NCI-H1930 (cell line): ENCODE measurements at regions not wholly inside any gene's neighbourhood (a gene's known extent, or its start where the extent isn't known, plus 50 kb on each side); places are given as distances from the start of the nearest gene placed in this dataset.

ENCODE experiments used
- DNase-seq, 2 experiments: peaks; one replicate each; lab custom pipeline; 2025; lab: John Stamatoyannopoulos, UW

DNA sequence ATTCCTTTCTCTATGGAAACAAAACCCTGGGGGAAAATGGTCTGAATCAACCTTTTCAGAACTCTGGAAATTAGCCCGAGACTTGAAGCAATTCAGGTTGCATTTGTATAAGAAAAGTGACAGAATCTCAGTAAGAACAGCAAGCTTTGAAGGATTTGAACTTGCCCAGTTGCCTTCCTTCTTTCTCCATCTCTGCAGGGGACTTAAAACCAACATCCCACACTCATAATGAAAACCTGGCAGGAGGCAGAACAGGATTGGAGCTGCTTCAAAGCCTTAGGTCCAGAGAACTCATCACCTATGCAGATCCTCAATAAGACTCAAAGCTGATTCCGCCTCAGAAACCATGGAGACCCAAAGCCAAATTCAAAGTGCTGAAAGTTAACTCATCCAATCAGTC, 790.5 kb upstream of the ID2 start:
- DNase-seq, result no peak

GRCh38 chr2:7895289-7895688, 786.6 kb upstream of the ID2 start:
- no peak for DNase-seq

DNA sequence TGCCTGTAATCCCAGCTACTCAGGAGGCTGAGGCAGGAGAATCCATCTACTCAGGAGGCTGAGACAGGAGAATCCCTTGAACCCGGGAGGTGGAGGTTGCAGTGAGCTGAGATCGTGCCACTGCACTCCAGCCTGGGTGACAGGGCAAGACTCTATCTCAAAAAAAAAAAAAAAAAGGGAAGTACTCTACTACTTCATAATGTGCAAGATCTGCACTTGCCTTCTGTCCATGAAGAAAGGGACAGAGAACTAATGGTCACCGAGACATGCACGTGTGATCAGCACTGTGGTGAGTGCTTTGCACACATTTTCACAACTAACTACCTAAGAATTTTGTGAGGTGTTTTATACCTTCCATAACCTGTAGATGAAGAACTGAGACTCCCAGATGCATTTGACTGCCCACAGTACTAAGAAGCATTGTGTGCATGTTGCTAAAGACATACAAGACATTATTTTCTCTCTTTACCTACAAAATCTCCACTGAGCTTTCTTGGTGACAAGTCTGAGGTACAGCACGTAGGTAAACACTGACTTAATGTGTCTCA, 784.8 kb upstream of the ID2 start:
- no peak for DNase-seq

DNA sequence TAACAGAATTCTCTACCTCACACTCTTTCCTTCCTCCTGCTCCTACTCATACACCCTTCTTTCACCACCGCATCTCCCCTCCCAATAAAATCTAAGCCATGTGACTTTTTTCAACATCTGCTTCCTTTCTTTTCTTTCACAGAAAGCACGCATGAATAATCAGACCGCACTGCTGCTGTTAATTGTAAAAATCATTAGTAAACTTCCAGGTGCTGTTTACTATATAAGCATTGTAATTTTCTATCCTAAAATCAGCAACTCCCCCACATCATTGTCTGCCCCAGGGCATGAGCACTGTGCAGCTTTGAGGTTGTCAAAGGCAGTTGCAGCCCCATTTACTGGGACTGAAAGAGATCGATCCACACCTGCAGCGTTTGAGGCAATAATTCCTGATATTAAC, 782.6 kb upstream of the ID2 start:
- peak; percentile 37 to 66 for DNase-seq

DNA sequence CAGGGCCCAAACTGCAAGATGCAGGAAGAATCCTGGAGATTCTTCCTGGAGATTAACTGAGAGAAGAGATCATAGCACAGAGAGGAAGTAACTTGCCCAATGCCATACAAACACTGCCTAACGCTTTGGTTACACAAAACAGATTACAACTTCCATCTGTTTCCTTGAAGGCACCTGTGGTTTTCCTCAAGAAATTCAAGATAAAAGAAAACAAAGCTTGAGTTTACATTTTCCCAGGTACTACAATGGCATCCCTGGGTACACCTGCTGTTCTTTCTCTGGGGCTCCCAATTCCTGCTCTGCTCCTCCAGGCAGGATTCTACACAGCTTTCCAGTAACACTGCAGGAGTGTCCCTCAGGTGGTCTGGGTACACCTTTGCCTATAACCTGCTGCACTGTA, 781.9 kb upstream of the ID2 start:
- no peak for DNase-seq

GRCh38 chr2:7900593-7900992, 781.3 kb upstream of the ID2 start:
- no peak for DNase-seq

DNA sequence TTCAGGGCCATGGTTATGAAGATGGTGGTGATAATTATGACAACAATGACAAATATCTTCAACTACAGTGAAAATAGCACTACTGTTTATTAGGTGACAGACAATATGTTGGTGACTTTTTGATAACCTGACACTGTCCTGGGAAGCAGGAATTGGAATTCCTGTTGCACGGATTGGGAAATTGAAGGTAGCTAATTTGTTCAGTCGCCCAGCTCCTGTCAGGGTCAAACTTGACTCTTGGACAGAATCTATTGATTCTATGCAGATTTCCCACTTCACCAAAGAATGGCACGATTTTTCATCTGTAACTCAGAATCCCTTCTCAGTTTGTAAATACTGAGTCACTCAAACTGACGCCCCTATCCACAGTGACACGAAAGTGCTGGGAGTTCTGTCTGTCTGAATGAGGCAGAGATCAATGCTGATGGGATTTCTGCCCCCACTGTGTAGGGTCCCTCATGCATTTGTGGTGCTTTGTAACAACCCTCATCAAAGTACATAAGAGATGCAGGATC, 779.5 kb upstream of the ID2 start:
- no peak for DNase-seq

GRCh38 chr2:7904319-7904718, 777.5 kb upstream of the ID2 start:
- no peak for DNase-seq

- no peak for DNase-seq
These were observed 776.1 kb upstream of the ID2 start for GRCh38 chr2:7905756-7906155.

DNA sequence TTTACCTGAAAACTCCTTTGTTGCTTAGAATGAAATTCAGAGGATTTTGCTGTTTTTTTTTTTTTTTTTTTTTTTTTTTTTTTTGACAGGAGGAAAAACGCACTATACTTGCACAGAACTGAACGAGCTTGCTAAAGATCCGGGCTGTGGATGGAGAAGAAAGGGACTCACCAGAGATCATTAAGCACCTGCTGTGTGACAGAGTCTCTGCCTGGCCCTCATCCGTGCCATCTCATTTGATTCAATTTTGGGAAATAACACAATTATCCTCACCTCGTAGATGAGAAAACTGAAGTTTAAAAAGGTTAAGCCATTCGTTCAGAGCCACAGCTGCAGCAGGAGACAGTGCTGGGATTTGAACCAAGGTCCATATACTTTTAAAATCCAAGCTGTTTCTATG, 775.4 kb upstream of the ID2 start:
- no peak for DNase-seq

GRCh38 chr2:7907041-7907440, 774.8 kb upstream of the ID2 start:
- DNase-seq, result no peak

GRCh38 chr2:7910752-7911151, 771.1 kb upstream of the ID2 start:
- no peak for DNase-seq

GRCh38 chr2:7911196-7911595, 770.7 kb upstream of the ID2 start:
- no peak for DNase-seq

- DNase-seq, result no peak
These were observed 767.9 kb upstream of the ID2 start for GRCh38 chr2:7913974-7914373.

- DNase-seq, result no peak
These were observed 766.4 kb upstream of the ID2 start for GRCh38 chr2:7915302-7916091.

DNA sequence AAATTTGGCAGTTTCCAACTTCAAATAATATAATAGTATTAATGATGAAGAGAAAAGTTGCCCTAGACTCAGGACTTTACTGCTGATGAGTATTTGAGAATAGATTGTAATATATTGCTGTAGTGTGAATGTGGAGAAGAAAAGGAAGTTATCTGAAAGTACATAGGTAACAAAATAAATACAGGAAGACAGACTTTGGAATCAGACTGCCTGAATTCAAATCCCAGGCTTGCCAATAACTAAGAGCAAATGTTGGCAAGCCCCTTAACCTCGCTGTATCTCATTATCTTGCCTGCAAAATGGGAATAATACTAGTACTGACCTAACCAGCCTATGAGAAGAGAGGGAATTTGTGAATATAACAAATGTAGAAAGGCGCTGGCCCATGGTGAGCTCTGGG, 765.2 kb upstream of the ID2 start:
- DNase-seq, result no peak

DNA sequence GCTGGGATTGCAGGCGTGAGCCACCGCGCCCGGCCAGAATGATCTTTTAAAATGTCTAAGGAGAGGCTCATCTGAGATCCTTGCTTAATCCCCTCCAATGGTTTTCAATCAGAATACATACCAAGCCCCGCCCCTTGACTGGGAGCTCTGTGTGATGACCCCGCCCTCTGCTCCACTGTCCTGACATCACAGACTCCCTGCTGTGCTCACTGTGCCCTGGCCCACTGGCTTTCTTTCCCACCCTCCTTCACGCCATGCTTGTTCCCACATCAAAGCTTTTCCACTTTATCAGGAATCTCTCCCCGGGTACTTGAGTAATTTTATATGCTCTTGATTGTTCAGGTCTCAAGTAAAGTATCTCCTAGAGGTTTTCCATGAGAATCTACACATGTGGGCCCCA, 762.3 kb upstream of the ID2 start:
- no peak for DNase-seq

DNA sequence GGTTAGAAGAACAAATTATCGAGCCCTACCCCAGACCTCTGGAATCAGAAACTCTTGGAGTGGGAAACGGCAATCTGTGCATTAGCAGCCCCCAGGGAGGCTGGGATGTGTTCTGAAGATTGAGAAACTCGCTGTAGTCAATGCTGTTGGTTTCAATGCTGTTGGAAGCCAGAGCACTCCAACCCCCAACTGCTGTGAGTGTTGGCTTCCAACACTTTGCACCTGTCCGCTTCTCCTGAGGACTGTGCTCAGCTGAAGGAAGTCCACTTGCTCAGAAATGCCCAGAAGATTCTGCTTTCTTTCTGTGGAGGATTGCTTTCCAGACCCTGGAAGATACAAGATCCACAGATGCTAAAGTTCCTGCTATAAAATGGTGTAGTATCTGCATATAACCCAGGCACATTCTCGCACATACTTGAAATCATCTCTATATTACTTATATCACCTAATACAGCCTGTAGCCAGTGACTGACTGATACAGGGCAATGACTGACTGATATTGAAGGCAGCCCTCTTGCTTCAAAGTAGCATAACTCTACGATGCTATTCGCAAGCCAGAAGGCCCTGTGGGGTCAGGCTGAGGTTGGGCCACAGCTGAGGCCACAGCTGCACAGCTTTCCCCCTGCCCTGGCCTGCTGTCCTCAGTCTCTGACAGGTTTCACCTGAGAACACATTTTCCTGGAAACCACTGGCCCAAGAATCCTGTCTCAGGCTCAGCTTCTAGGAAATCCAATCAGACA, 757.7 kb upstream of the ID2 start:
- no peak for DNase-seq

DNA sequence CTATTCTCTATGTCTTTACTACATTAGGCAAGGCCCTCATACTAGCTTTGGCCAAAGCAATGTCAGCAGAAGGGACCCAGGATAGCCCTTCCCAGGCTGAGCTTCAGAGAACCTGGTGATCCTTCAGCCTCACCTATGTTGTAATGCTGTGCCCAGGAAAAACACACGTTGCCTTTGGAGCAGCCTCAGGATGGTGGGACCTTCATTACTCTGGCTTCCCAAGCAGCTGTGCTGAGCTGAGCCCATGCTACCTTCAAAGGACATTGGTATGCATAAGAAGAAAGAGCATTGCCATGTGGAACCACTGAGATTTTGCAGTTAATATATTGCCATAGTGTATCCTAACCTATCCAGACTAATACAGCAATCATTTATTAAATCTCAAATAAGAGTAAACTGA, 756.4 kb upstream of the ID2 start:
- DNase-seq, result no peak

GRCh38 chr2:7927691-7928090, 754.2 kb upstream of the ID2 start:
- no peak for DNase-seq

DNA sequence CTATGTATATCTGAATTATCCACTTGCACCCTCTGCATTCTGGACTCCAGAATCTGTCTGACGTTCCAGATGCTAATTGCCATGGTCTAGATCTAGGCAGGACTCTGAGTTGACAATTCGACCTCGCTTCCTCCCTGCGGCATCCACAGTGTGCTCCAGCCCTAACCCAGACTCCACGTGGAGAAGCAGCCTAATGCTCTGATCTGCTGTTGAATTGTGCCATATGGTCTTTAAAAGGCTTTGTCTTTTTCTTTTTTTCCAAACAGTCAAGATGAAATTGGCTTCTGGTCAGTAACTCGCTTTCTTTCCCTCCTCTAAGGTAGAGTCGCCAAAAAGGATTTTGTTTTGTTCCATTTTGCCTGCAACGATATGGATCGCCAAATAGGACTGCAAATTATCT, 752.6 kb upstream of the ID2 start:
- DNase-seq, result no peak

GRCh38 chr2:7930800-7931635, 750.8 kb upstream of the ID2 start:
- DNase-seq, result no peak
